Esophagus muscularis mucosa (tissue), 4 donors: ENCODE measurements at regions not wholly inside any gene's neighbourhood (a gene's known extent, or its start where the extent isn't known, plus 50 kb on each side); places are given as distances from the start of the nearest gene placed in this dataset.

Experiments used
- DNase-seq: peaks from one replicate; pipeline ENCODE4 v3.0.0-alpha.2; 2017; ENCODE audit errors: extremely low spot score
- H3K27ac ChIP-seq, 4 donors: fragments of 200-600 bp; sonication (generic); replicated peaks in 1 of 4; 1 replicate in 3 of 4; 2 replicates in 1 of 4; pipeline ENCODE4 v1.5.1; 2016 to 2019; ENCODE audit warnings: mild to moderate bottlenecking in 1 of 4
- H3K27me3 ChIP-seq, 4 donors: fragments of 200-600 bp; sonication (generic); one replicate each; pipeline versions ENCODE4 v1.5.1 to v1.6.0; 2016 to 2019
- H3K36me3 ChIP-seq, 4 donors: fragments of 200-600 bp; sonication (generic); one replicate each; pipeline ENCODE4 v1.5.1; 2016 to 2019
- H3K4me1 ChIP-seq, 4 donors: fragments of 200-600 bp; sonication (generic); one replicate each; pipeline ENCODE4 v1.5.1; 2016 to 2019
- H3K4me3 ChIP-seq, 4 donors: fragments of 200-600 bp; sonication (generic); 1 replicate in 2 of 4; 2 replicates in 2 of 4; pipeline ENCODE4 v1.5.1; 2016 to 2019; ENCODE audit warnings: mild to moderate bottlenecking in 4 of 4, moderate library complexity in 1 of 4
- H3K9me3 ChIP-seq, 4 donors: fragments of 200-600 bp; sonication (generic); 1 replicate in 3 of 4; 2 replicates in 1 of 4; pipeline ENCODE4 v1.5.1; 2016 to 2019
- EP300 ChIP-seq: sonication (generic); formaldehyde crosslinking; IDR thresholded peaks from one replicate; pipeline ENCODE4 v1.6.1; 2017; ENCODE audit warnings: antibody characterized with exemption
- POLR2A ChIP-seq: fragments of 450-650 bp; IDR thresholded peaks from one replicate; pipeline ENCODE4 v1.6.1; 2017; ENCODE audit warnings: antibody characterized with exemption, moderate library complexity, mild to moderate bottlenecking, low read depth
- POLR2AphosphoS5 ChIP-seq, 2 donors: sonication (generic); formaldehyde crosslinking; IDR thresholded peaks; one replicate each; pipeline ENCODE4 v1.6.1; 2017; ENCODE audit warnings: antibody characterized with exemption in 2 of 2
- WGBS: methylation state at CpG from one replicate; pipeline ENCODE4 v1.1.5; 2018; 5-methylcytosine and 5-hydroxymethylcytosine counted together
- intact Hi-C: fragments of 100-400 bp; cut with DNase I; formaldehyde crosslinking; loops from one replicate; pipeline ENCODE4 v1.15.1; 2023
- TF ChIP-seq, protein P1 (sequence below), 3 experiments: fragments of 200-600 bp in 2 of 3; fragments of 450-650 bp in 1 of 3; sonication (generic) in 2 of 3; IDR thresholded peaks; one replicate each; pipeline ENCODE4 v1.5.1; 2017 to 2019; ENCODE audit warnings: antibody characterized with exemption in 3 of 3, mild to moderate bottlenecking in 2 of 3, moderate library complexity in 1 of 3

DNA sequence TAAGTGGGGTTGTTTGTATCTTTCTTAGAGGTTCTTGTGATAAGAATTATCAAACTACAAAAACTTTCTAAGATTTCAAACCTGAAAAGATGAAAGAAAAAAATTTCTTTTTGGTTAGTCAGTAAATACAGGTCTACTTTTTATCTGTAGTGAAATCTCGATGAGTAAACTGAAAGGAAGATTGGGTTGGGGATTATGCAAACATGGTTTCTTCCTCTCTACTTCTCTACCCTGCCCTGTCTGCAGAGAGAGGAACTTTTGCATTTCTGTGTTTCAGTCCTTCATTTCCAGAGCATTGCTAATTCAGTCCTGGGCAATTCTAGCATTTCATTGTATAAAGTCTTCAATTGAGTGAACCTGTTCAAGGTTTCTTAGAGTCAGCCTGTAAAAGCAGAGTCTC, 51.6 kb upstream of the IL2 start:
- H3K4me1 ChIP-seq = no peaks in the 10 kb centered on the region
- no peaks in the 10 kb centered on the region for H3K36me3 ChIP-seq
- TF ChIP-seq POLR2AphosphoS5 (IDR thresholded peaks at IDR 0.05) (no peak), EP300 (no peak), POLR2A (no peak)
- TF ChIP-seq, protein P1, sequence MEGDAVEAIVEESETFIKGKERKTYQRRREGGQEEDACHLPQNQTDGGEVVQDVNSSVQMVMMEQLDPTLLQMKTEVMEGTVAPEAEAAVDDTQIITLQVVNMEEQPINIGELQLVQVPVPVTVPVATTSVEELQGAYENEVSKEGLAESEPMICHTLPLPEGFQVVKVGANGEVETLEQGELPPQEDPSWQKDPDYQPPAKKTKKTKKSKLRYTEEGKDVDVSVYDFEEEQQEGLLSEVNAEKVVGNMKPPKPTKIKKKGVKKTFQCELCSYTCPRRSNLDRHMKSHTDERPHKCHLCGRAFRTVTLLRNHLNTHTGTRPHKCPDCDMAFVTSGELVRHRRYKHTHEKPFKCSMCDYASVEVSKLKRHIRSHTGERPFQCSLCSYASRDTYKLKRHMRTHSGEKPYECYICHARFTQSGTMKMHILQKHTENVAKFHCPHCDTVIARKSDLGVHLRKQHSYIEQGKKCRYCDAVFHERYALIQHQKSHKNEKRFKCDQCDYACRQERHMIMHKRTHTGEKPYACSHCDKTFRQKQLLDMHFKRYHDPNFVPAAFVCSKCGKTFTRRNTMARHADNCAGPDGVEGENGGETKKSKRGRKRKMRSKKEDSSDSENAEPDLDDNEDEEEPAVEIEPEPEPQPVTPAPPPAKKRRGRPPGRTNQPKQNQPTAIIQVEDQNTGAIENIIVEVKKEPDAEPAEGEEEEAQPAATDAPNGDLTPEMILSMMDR (IDR thresholded peaks at IDR 0.05) = no peak
- no peak overlapping the region for H3K27ac ChIP-seq
- H3K4me3 ChIP-seq = no peak overlapping the region
- intact Hi-C loops = no loop called here
- WGBS = 68% methylated on average over 1 of the region's 1 CpG
- DNase-seq = no peak
- H3K9me3 ChIP-seq = no peaks in the 10 kb centered on the region
- no peaks in the 10 kb centered on the region for H3K27me3 ChIP-seq
